HCT116 (cell line): ENCODE measurements at regions not wholly inside any gene's neighbourhood (a gene's known extent, or its start where the extent isn't known, plus 50 kb on each side); places are given as distances from the start of the nearest gene placed in this dataset.

Experiments
- ATAC-seq: fragments of 200-7000 bp; cut with Tn5 transposase; 2 replicates; pipeline ENCODE4 v1.9.1; 2020; ENCODE audit warnings: mild to moderate bottlenecking, moderate library complexity
- BruUV-seq: library from RNA; stranded (reverse); fragments of 400-500 nt; replicated peaks from 2 replicates; lab custom pipeline; 2021; lab: Mats Ljungman, UMichigan
- CTCF ChIA-PET: fragments of 300-600 bp; sonication (Branson Sonifier 250); formaldehyde crosslinking; loops from one replicate; lab custom pipeline; 2021; ENCODE audit warnings: antibody characterized with exemption; lab: Charles Lee
- POLR2A ChIA-PET: fragments of 300-600, 350-600 bp; sonication (Branson Sonifier 250); formaldehyde crosslinking; loops from one replicate; lab custom pipeline; 2021; ENCODE audit warnings: antibody characterized with exemption; lab: Charles Lee
- RAD21 ChIA-PET, 2 experiments: fragments of 300-600 bp; sonication (Branson Sonifier 250); formaldehyde crosslinking; loops; one replicate each; lab custom pipeline; 2023; ENCODE audit warnings: low total read pairs in 2 of 2; ENCODE audit not compliant: uncharacterized antibody in 2 of 2, unreplicated experiment in 2 of 2, low non-redundant PET in 1 of 2; lab: Charles Lee
- DNase-seq: peaks from one replicate; pipeline ENCODE4 v3.0.0-alpha.2; 2010; ENCODE audit warnings: low read depth, low spot score
- H2AFZ ChIP-seq: fragments of 200-600 bp; shearing (Covaris generic), sonication (generic); 2 replicates; pipeline ENCODE4 v1.6.1; 2017; ENCODE audit warnings: low read depth, mixed run types, mixed read lengths, antibody characterized with exemption, low read length; ENCODE audit not compliant: poor library complexity, severe bottlenecking
- H3K27ac ChIP-seq: 2 replicates; pipeline ENCODE4 v1.5.1; 2012; ENCODE audit warnings: low read depth, low read length
- H3K27me3 ChIP-seq: fragments of 200-600 bp; sonication (generic); 2 replicates; pipeline ENCODE4 v1.6.1; 2016; ENCODE audit warnings: mixed run types, low read length, mixed read lengths; ENCODE audit not compliant: insufficient read depth
- H3K36me3 ChIP-seq, 2 experiments: fragments of 200-500 bp in 1 of 2; fragments of 200-600 bp in 1 of 2; sonication (Bioruptor generic) in 1 of 2; sonication (generic) in 1 of 2; 2 replicates each; pipeline versions ENCODE4 v1.5.1 to v1.6.1; 2014 to 2016; ENCODE audit warnings: low read length in 2 of 2, inconsistent platforms in 1 of 2, mixed read lengths in 1 of 2, mixed run types in 1 of 2; ENCODE audit not compliant: insufficient read depth in 2 of 2, control insufficient read depth in 1 of 2
- H3K4me1 ChIP-seq, 2 experiments: fragments of 200-600 bp in 1 of 2; sonication (generic) in 1 of 2; 2 replicates each; pipeline versions ENCODE4 v1.5.1 to v1.6.1; 2012 to 2017; ENCODE audit warnings: low read length in 2 of 2, inconsistent platforms in 1 of 2, mild to moderate bottlenecking in 1 of 2, mixed read lengths in 1 of 2, mixed run types in 1 of 2, moderate library complexity in 1 of 2; ENCODE audit not compliant: insufficient read depth in 2 of 2, control insufficient read depth in 1 of 2
- H3K4me2 ChIP-seq: fragments of 200-600 bp; sonication (generic); 2 replicates; pipeline ENCODE4 v1.6.1; 2017; ENCODE audit warnings: mixed run types, low read length, mixed read lengths
- H3K4me3 ChIP-seq, 2 experiments: fragments of 200-600 bp in 1 of 2; sonication (generic) in 1 of 2; replicated peaks in 1 of 2; 2 replicates each; pipeline ENCODE4 v1.5.1; 2011 to 2016; ENCODE audit warnings: low read length in 2 of 2, control low read depth in 1 of 2, low read depth in 1 of 2, mild to moderate bottlenecking in 1 of 2, mixed read lengths in 1 of 2, mixed run types in 1 of 2
- H3K79me2 ChIP-seq: fragments of 200-600 bp; sonication (generic); 2 replicates; pipeline ENCODE4 v1.6.1; 2017; ENCODE audit warnings: mild to moderate bottlenecking, mixed run types, low read length, moderate library complexity, mixed read lengths; ENCODE audit not compliant: insufficient read depth
- H3K9ac ChIP-seq: fragments of 200-600 bp; sonication (generic); 2 replicates; pipeline ENCODE4 v1.6.1; 2016; ENCODE audit warnings: low read length, mixed read lengths
- H3K9me2 ChIP-seq: fragments of 200-600 bp; sonication (generic), shearing (Covaris generic); 2 replicates; pipeline ENCODE4 v1.6.1; 2017; ENCODE audit warnings: mixed run types, mild to moderate bottlenecking, moderate library complexity; ENCODE audit not compliant: insufficient read depth
- H3K9me3 ChIP-seq, 2 experiments: fragments of 200-500 bp in 1 of 2; fragments of 200-600 bp in 1 of 2; sonication (Bioruptor generic) in 1 of 2; sonication (generic) in 1 of 2; 2 replicates each; pipeline ENCODE4 v1.6.1; 2014 to 2017; ENCODE audit warnings: low read length in 2 of 2, mixed read lengths in 2 of 2, inconsistent platforms in 1 of 2, low read depth in 1 of 2, mild to moderate bottlenecking in 1 of 2, mixed run types in 1 of 2, moderate library complexity in 1 of 2; ENCODE audit not compliant: control insufficient read depth in 1 of 2, insufficient read depth in 1 of 2
- H4K20me1 ChIP-seq: fragments of 200-600 bp; sonication (generic), shearing (Covaris generic); 2 replicates; pipeline ENCODE4 v1.6.1; 2017; ENCODE audit warnings: mixed run types, mild to moderate bottlenecking, moderate library complexity; ENCODE audit not compliant: insufficient read depth
- CBX3 ChIP-seq: IDR thresholded peaks from 2 replicates; pipeline ENCODE4 v1.6.1; 2012; ENCODE audit warnings: low read depth
- EGR1 ChIP-seq: IDR thresholded peaks from 2 replicates; pipeline ENCODE4 v1.6.1; 2012; ENCODE audit warnings: low read depth
- ELF1 ChIP-seq: IDR thresholded peaks from 2 replicates; pipeline ENCODE4 v1.6.1; 2012; ENCODE audit warnings: low read depth, borderline replicate concordance
- EZH2 ChIP-seq: fragments of 200-600 bp; sonication (generic); IDR thresholded peaks from 2 replicates; pipeline ENCODE4 v1.6.1; 2017; ENCODE audit warnings: antibody characterized with exemption, mixed run types
- JUND ChIP-seq: IDR thresholded peaks from 2 replicates; pipeline ENCODE4 v1.6.1; 2012
- POLR2A ChIP-seq: IDR thresholded peaks from 2 replicates; pipeline ENCODE4 v1.7.0; 2011; ENCODE audit warnings: borderline replicate concordance; ENCODE audit not compliant: insufficient read depth, insufficient read length; ENCODE audit errors: extremely low read depth
- POLR2AphosphoS5 ChIP-seq: IDR thresholded peaks from 2 replicates; pipeline ENCODE4 v1.6.1; 2011; ENCODE audit warnings: mild to moderate bottlenecking, low read depth, low read length, moderate library complexity
- RAD21 ChIP-seq: IDR thresholded peaks from 2 replicates; pipeline ENCODE4 v1.6.1; 2012; ENCODE audit warnings: low read depth, mild to moderate bottlenecking
- SIN3A ChIP-seq: IDR thresholded peaks from 2 replicates; pipeline ENCODE4 v1.6.1; 2012; ENCODE audit warnings: low read depth
- SP1 ChIP-seq: IDR thresholded peaks from 2 replicates; pipeline ENCODE4 v1.6.1; 2012; ENCODE audit warnings: low read depth
- TCF7L2 ChIP-seq: IDR thresholded peaks from 2 replicates; pipeline ENCODE4 v1.7.0; 2011; ENCODE audit warnings: borderline replicate concordance, inconsistent platforms; ENCODE audit not compliant: insufficient read depth, insufficient read length; ENCODE audit errors: extremely low read depth
- ZFX ChIP-seq: fragments of 450-650 bp; IDR thresholded peaks from 2 replicates; pipeline ENCODE4 v1.6.1; 2017
- ZNF274 ChIP-seq: fragments of 200-500 bp; sonication (Bioruptor generic); IDR thresholded peaks from 2 replicates; pipeline ENCODE4 v1.6.1; 2014; ENCODE audit warnings: mild to moderate bottlenecking, low read depth, low read length, inconsistent platforms
- intact Hi-C: fragments of 100-400 bp; cut with micrococcal nuclease; formaldehyde crosslinking; loops from 2 replicates; pipeline ENCODE4 v1.10.0; 2022
- TF ChIP-seq, protein P1 (sequence below): IDR thresholded peaks from 2 replicates; pipeline ENCODE4 v1.6.1; 2012; ENCODE audit warnings: low read depth
- TF ChIP-seq, protein P2 (sequence below): IDR thresholded peaks from 2 replicates; pipeline ENCODE4 v1.6.1; 2012
- TF ChIP-seq, protein P3 (sequence below): IDR thresholded peaks from 2 replicates; pipeline ENCODE4 v1.6.1; 2012
- TF ChIP-seq, protein P4 (sequence below): IDR thresholded peaks from 2 replicates; pipeline ENCODE4 v1.6.1; 2011; ENCODE audit warnings: mild to moderate bottlenecking, low read length, moderate library complexity; ENCODE audit not compliant: insufficient replicate concordance; ENCODE audit errors: extremely low read depth

DNA sequence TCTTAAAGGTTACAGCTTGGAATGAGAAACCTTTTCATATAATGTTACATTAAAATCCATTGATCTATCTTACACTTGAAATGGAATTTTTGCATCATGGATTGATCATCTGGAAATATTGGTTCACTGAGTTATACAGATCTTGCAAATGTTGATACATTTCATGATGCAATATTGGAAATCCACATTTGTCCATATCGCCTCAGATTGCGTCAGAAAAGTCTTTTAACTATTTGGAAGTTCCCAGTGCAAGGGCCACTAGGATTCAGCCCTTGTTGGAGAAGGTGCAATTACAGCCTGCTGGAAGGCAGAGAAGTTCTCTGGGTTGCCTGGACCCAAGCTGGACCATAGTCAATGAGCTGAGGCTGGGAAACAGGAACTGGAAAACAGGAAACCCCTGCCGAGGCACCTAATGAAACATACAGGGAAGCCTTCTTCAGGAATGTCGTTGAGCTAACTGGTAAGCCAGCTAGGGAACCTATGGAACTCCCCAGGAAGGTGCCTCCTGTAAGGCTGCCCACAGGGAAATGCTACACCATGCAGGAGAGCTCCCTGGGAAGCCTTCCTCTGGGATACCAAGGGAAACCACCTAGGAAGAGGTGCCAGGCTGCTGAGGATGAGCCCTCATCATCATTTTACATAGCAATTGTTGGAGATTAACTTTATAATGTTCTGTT, 600.4 kb upstream of the CADM1 start:
- TF ChIP-seq JUND (no peak), ZNF274 (no peak), TCF7L2 (no peak), RAD21 (no peak), EZH2 (no peak), SP1 (no peak), POLR2AphosphoS5 (no peak), EGR1 (no peak), ZFX (no peak), SIN3A (no peak), CBX3 (no peak), POLR2A (no peak), ELF1 (no peak)
- TF ChIP-seq, protein P1, sequence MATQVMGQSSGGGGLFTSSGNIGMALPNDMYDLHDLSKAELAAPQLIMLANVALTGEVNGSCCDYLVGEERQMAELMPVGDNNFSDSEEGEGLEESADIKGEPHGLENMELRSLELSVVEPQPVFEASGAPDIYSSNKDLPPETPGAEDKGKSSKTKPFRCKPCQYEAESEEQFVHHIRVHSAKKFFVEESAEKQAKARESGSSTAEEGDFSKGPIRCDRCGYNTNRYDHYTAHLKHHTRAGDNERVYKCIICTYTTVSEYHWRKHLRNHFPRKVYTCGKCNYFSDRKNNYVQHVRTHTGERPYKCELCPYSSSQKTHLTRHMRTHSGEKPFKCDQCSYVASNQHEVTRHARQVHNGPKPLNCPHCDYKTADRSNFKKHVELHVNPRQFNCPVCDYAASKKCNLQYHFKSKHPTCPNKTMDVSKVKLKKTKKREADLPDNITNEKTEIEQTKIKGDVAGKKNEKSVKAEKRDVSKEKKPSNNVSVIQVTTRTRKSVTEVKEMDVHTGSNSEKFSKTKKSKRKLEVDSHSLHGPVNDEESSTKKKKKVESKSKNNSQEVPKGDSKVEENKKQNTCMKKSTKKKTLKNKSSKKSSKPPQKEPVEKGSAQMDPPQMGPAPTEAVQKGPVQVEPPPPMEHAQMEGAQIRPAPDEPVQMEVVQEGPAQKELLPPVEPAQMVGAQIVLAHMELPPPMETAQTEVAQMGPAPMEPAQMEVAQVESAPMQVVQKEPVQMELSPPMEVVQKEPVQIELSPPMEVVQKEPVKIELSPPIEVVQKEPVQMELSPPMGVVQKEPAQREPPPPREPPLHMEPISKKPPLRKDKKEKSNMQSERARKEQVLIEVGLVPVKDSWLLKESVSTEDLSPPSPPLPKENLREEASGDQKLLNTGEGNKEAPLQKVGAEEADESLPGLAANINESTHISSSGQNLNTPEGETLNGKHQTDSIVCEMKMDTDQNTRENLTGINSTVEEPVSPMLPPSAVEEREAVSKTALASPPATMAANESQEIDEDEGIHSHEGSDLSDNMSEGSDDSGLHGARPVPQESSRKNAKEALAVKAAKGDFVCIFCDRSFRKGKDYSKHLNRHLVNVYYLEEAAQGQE: no peak
- TF ChIP-seq, protein P2, sequence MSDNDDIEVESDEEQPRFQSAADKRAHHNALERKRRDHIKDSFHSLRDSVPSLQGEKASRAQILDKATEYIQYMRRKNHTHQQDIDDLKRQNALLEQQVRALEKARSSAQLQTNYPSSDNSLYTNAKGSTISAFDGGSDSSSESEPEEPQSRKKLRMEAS: no peak
- TF ChIP-seq, protein P3, sequence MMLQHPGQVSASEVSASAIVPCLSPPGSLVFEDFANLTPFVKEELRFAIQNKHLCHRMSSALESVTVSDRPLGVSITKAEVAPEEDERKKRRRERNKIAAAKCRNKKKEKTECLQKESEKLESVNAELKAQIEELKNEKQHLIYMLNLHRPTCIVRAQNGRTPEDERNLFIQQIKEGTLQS: no peak
- TF ChIP-seq, protein P4, sequence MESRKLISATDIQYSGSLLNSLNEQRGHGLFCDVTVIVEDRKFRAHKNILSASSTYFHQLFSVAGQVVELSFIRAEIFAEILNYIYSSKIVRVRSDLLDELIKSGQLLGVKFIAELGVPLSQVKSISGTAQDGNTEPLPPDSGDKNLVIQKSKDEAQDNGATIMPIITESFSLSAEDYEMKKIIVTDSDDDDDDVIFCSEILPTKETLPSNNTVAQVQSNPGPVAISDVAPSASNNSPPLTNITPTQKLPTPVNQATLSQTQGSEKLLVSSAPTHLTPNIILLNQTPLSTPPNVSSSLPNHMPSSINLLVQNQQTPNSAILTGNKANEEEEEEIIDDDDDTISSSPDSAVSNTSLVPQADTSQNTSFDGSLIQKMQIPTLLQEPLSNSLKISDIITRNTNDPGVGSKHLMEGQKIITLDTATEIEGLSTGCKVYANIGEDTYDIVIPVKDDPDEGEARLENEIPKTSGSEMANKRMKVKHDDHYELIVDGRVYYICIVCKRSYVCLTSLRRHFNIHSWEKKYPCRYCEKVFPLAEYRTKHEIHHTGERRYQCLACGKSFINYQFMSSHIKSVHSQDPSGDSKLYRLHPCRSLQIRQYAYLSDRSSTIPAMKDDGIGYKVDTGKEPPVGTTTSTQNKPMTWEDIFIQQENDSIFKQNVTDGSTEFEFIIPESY: no peak
- TF ChIP-seq, all 23 proteins: peak for 0
- 0 out of 4 replicates have a peak, but pooled peaks cover 0 to 5% of the 10 kb centered on the region in 2 experiments for H3K4me1 ChIP-seq
- H3K27me3 ChIP-seq: no peaks in the 10 kb centered on the region
- CTCF ChIA-PET: no interaction called here
- no peak overlapping the region for H3K4me3 ChIP-seq
- H2AFZ ChIP-seq: no peak overlapping the region
- no peak for DNase-seq
- no peak overlapping the region for H3K9ac ChIP-seq
- no peak overlapping the region for H3K27ac ChIP-seq
- no peaks in the 10 kb centered on the region for H3K9me3 ChIP-seq
- no peaks in the 10 kb centered on the region for H4K20me1 ChIP-seq
- H3K9me2 ChIP-seq: no peaks in the 10 kb centered on the region
- H3K79me2 ChIP-seq: no peaks in the 10 kb centered on the region
- no peak overlapping the region for H3K4me2 ChIP-seq
- no peak for ATAC-seq
- POLR2A ChIA-PET: no interaction called here
- intact Hi-C loops: no loop called here
- H3K36me3 ChIP-seq: no peaks in the 10 kb centered on the region
- RAD21 ChIA-PET: no interaction called here
- no TSS peak for BruUV-seq
